Brain pericyte (primary cell): ENCODE measurements at regions not wholly inside any gene's neighbourhood (a gene's known extent, or its start where the extent isn't known, plus 50 kb on each side); places are given as distances from the start of the nearest gene placed in this dataset.
"Not testable (repeated sequence)": the region's sequence is repeated elsewhere in the genome, so short reads cannot be mapped to it uniquely, and the experiment has no call there.

Experiments
- DNase-seq: peaks from one replicate; pipeline ENCODE4 v3.0.0-alpha.2; 2012; ENCODE audit warnings: low read depth, low spot score

- not testable (repeated sequence) for DNase-seq
These were observed 358.8 kb upstream of the LRP1B start for GRCh38 chr2:142489631-142490030.

DNA sequence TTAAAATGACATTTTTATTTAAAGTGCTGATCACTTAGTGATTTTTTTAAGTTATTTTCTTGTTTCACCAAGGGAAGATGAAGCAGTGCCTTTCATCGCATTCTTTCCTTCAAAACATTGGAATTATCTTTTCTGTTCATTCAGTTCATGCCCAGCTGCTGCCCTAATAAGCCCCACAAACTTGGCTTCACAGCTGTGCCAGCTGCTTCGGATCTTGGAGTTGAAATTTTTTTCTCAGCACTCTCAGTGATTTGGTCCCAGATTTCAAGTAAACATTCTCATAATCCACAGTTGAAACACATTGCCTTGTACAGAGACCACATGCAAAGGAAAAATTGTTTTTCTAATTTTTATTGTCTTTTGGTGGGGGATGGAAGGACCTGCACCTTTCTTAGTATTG, 353.3 kb upstream of the LRP1B start:
- DNase-seq: no peak

DNA sequence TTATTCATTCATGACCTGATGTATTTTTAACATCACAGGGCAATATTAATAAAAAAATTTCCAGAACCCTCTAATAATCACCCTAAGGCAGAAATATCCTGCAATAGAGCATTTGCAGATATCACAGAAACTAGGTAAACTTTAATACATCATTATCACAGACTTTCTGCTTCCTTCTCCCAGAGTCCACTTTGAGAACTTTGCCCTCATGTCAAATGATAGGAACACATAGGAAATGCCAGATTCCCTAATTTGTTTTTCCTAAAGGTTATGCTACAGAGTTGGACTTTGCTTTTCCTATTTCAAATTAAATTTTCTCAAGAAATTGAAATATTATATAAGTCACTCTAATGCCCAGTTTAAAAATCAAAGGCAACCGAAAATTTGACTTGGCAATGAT, 352.8 kb upstream of the LRP1B start:
- no peak for DNase-seq

- no peak for DNase-seq
These were observed 347.4 kb upstream of the LRP1B start for GRCh38 chr2:142478206-142478605.

DNA sequence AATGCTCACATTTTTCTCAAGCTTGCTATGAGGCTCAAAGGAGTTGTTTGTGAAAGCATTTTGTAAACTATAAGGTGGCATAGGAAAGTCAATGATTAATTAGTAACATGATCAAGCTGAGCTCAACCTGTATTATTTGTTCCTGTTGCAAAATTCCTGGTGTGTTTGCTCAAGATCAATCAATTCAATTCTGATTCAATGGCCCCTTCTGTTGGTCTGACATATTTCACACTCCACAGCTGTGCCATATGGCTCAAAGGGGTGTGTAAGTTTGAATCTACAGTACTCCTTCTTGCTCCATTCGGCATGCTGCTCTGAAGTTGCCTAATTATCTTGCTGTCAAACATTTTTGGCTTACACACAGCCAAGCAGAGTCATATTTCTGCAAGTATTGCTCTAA, 341.6 kb upstream of the LRP1B start:
- DNase-seq: no peak

DNA sequence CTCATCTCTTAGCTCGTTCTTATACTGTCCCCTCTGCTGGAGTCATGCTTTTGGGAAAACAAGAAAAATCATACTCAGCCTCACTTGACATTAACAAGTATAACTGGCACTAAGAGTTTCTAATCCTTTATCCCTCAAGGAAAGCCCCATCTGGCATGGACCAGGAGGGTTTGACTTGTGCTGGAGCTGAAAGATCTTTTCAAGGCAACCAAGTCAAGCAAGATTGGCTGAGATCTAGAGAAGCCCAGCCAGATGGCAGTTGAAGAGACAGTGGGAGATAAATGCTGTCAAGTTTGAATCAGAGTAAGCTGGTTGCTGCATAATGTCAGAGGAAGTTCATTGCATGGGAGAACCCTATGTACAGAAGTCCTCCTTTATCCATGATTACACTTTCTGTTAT, 336.5 kb upstream of the LRP1B start:
- no peak for DNase-seq

DNA sequence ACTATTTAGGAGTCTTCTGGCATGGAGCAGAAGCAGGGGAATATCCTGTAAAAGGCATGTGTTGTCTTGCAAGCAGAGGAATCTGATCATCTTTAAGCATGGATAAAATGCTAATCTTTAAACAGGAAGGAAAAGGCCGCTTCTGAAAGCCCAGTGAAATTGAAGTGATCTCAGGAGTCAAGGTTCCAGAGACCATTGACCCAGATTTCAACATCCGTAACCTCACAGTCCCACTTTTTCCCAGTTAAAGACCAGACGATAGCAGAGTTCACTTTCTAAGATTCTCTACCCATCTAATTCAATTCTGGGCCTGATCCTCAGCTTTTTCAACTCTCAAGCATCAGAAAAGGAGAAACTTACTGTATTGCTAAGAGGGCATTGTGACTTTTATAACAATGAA, 332.2 kb upstream of the LRP1B start:
- no peak for DNase-seq

DNA sequence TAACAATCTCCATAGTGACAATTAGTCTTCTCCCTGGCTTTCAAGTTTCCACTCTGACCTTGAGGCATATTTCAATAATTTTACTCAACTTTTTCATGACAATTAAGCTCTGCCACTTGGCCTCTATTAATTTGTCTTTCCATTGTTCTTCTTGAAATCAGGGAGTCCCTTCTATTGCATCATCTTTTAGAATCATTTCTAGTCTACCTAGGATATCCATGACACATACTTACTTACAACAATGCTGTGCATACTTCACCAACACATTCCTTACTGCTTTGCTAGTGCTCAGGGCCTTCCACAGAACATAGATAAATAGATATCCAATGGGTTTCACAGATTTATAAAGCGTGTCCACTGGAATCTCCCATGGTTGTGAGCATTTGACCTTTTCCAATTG, 331.5 kb upstream of the LRP1B start:
- DNase-seq: no peak

DNA sequence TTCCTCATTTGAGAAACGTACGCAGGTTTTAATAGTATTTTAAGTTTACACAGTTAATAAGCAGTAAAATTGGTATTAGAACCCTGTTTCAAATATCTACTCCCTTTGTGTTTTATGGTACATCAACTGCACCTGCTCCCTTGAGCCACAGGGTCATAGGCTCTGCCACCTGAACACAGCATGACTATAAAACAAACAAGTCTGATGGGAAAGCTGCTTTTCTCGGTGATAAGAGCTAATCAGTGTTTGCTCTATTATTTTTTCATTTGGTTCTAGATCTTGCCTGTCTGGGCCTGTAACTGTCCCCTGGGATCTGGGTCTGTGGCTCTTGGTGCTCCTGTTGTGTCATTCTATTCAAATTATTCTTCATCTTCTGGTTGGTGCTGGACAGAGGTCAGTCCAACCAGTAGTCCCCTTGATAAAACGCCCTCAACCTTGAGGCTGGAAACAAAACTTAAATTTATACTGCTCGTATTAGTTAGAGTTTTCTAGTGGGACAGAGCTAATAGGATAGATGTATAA, 314.8 kb upstream of the LRP1B start:
- no peak for DNase-seq

DNA sequence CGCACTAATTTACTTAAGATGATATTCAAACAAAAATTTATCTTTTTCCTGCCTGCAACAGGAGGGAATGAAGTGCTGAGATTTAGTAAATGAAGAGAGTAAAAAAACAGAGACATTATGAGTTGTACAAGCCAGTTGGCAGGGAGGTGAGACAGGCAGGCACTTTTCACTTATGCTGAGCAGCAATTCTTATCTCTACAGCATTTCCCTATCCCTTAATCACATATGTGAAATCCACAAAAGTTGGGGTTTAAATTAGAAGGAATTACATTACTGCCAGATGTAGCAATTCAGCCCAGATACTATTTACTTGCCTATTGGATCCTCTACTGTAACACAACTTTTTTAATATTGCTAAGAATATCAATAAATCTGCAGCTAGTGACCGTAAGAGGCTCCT, 314.2 kb upstream of the LRP1B start:
- DNase-seq: no peak

GRCh38 chr2:142435847-142436246, 305.0 kb upstream of the LRP1B start:
- DNase-seq: no peak

DNA sequence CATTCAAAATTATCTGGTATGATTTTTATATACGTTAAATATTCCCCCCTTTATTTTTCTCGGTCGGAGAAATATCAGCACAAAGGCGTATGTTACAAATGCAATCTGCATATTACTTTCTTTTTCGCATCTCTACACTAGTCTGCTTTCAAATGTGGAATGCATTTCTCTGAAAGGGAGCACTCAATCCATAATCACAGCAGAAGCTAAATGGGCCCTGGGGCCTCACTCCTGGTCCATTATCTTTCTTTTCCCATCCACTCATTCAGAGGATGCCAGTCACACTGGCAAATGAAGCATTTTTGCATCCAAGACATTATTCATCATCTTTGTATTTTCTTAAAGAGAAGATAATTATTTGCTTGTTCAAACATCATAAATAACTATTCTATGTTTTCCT, 295.2 kb upstream of the LRP1B start:
- DNase-seq: no peak

DNA sequence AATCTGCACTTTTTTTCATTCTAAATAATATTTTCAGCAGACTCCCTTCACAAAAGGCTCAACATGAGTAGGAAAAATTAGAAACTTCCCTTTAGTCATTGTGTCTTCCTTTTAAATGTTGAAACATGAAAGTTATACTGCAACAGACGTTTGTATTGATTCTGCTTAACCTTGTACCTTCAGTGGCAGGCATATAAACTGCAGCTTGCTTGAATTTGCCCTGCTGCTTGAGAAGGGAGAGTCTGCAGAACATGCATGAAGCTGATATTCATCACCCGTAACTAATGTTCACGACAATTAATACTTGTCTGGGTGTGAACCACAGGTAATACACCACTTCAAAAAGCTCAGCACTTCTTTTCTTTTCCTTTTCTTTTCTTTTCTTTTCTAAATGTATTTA, 294.7 kb upstream of the LRP1B start:
- DNase-seq: no peak

DNA sequence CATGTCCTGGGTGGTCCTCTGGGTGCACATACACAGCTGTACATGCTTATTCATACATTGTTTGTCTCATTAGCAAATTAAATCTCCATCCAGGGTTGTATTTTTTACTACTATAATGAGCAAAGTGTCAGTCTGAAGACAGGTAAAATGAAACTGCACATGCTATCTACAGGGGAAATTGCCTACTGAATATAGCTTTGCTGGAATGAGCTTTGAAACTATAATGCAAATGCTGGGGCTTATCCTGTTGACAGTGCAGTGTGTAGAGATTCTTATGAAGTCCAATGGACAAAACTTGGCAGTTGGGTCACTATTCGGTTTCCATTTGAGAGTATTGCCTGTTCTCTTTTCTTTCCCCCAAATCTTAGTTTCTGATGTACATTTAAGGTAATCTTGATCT, 292.8 kb upstream of the LRP1B start:
- no peak for DNase-seq

DNA sequence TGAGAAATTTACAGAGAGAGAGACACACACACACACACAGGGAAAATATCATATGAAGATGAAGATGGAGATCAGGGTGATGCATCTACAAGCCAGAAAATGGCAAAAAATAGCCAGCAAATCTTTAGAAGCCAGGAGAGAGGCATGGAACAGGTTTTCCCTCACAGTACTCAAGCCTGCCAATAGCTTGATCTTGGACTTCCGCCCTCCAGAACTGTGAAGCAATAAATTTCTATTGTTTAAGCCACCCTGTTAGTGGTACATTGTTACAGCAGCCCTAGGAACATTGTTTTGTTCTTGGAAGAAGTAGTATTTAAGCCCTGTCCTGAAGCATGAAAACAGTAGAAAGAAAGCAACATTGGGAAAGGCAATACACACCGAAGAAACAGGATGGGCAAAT, 292.0 kb upstream of the LRP1B start:
- DNase-seq: no peak

GRCh38 chr2:142422041-142422440, 291.2 kb upstream of the LRP1B start:
- DNase-seq: no peak

GRCh38 chr2:142418699-142419098, 287.9 kb upstream of the LRP1B start:
- DNase-seq: not testable (repeated sequence)

- no peak for DNase-seq
These were observed 286.2 kb upstream of the LRP1B start for GRCh38 chr2:142416996-142417395.

DNA sequence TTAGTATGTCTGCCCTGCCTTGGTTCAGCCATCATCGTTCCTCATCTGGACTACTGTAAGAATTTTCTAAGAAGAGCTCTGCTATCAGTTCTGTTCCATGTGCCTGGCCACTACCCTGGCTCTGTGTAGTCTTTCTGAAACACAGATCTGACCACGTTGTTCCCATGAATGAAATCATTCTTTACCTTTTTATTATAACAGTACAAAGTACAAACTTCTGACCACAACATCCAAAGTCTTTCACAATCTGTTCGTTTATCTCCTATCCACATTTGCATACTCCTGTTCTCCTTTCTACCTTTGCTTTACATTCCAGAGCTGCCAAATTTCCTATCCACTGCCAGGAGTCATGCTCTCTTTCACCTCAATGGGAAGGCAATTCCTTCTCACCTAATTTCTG, 284.6 kb upstream of the LRP1B start:
- no peak for DNase-seq

GRCh38 chr2:142398212-142398611, 267.4 kb upstream of the LRP1B start:
- no peak for DNase-seq

DNA sequence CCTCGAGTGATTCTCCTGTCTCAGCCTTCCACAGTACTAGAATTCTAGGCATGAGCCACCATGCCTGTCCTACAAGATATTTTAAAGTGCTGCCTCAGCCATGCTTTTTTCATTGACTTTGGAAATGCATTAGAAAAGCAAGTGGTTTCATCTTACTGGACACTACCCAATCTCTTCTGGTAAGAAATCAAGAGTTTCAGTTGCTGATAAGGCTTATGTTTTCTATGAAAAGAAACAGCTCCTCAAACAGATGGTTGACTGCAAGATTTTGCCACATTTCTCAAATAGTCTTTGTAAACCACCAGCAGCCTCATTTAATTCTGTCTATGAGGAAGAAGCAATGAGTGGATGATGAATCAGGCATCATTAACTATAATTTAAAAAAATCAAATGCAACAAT, 264.5 kb upstream of the LRP1B start:
- no peak for DNase-seq

DNA sequence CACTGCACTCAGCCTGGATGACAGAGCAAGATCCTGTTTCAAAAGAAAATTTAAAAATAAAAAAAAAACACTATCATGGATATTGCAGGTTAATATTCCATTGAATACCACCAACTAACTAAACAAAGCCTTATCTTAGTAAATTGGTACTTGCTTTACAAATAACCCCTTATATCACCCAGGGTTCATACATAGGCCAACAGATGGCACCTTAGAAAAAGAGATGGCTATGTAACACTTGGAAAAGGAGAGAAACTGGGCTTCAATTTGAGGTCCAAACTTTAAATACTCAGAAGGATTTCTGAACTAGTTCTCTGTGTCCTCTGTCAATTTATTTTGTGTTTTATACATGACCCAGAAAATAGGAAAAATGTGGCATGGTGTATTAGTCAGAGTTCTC, 249.6 kb upstream of the LRP1B start:
- DNase-seq: no peak

DNA sequence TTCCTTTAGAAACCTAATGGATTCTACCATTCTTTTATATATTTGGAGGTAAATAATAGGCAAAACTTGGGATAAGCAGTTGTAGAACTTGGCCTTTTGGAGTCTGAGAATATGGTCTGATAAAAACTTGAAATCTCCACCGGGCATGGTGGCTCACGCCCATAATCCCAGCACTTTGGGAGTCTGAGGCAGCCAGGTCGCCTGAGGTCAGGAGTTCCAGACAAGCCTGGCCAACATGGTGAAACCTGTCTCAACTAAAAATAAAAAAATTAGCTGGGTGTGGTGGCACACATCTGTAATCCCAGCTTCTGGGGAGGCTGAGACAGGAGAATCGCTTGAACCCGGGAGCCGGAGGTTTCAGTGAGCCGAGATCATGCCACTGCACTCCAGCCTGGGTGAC, 231.3 kb upstream of the LRP1B start:
- not testable (repeated sequence) for DNase-seq

DNA sequence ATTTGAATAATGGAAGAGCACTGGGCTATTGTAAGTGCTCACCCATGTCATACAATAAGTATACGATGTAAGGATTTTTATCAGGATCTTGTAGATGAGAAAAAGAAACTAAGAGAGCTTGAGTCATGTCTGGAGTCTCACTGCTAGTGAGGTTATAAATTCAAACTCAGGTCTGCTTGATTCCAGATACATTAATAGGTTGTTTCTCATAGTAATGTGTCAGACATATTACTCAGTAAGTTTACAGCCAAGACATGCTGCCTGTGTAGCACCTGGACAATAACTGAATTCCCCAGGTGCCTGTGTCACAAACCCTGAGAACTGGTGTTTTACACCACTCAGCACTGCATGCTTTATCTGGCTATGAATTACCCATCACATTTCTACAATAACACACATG, 216.9 kb upstream of the LRP1B start:
- DNase-seq: no peak

DNA sequence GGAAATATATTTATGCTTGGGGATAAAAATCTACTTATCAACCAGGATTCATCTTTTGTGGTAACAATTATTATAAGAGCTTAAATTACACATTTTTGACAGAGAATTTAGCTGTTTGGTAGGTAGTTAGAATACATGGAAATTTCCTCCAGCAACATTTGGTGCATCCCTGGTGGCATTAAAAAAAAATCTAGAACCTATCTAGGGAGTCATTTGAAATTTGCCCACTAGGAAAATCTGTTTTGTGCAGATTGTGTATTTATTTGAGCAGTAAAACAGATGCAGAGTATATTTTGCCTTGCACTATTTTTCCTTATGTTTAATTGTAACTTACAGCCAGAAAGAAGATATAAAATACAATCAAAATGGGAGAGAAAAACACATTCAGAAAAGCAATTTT, 208.4 kb upstream of the LRP1B start:
- DNase-seq: no peak
